ENCODE measurements at regions not wholly inside any gene's neighbourhood (a gene's known extent, or its start where the extent isn't known, plus 50 kb on each side); places are given as distances from the start of the nearest gene placed in this dataset.
"Not testable (repeated sequence)": the region's sequence is repeated elsewhere in the genome, so short reads cannot be mapped to it uniquely, and the experiment has no call there.

- Histone ChIP-seq H3K9me3 (no peaks in the 10 kb centered on the region), H3K27ac (no peak overlapping the region), H3K4me1 (peaks cover 0 to 6% (median 0%) of the 10 kb centered on the region in 4 donors), H3K27me3 (no peaks in the 10 kb centered on the region), H3K4me3 (no peak overlapping the region), H3K36me3 (no peaks in the 10 kb centered on the region)
- no peak for TF ChIP-seq POLR2A (IDR thresholded peaks at IDR 0.05)
- no peak for TF ChIP-seq CTCF (IDR thresholded peaks at IDR 0.05)
- no peak for ATAC-seq
- DNase-seq: no peak
- WGBS (ENCODE audit: insufficient coverage, low coverage, low lambda C conversion rate, missing lambda C conversion rate): 64% methylated on average over 1 of the region's 1 CpG
- intact Hi-C loops (cut with DNase I): no loop called here
Observed at GRCh38 chr1:65538664-65539063, 118.2 kb downstream of the LEPR start.

- Histone ChIP-seq H3K36me3 (no peaks in the 10 kb centered on the region), H3K27me3 (no peaks in the 10 kb centered on the region), H3K4me3 (no peak overlapping the region), H3K27ac (no peak overlapping the region), H3K4me1 (peaks cover 0 to 6% (median 0%) of the 10 kb centered on the region in 4 donors), H3K9me3 (no peaks in the 10 kb centered on the region)
- whole genome bisulfite sequencing (ENCODE audit: insufficient coverage, low coverage, low lambda C conversion rate, missing lambda C conversion rate): 57% methylated on average over 4 of the region's 5 CpGs
- no peak for TF ChIP-seq POLR2A (IDR thresholded peaks at IDR 0.05)
- no peak for TF ChIP-seq CTCF (IDR thresholded peaks at IDR 0.05)
- intact Hi-C loops (cut with DNase I): no loop called here
- no peak for DNase-seq
- ATAC-seq: peak; percentile 20 to 82 (median 52)
Observed at GRCh38 chr1:65539266-65540131, 119.0 kb downstream of the LEPR start.

GRCh38 chr1:65541161-65541560 lies 120.7 kb downstream of the LEPR start:
- intact Hi-C loops (cut with DNase I): no loop called here
- Histone ChIP-seq H3K9me3 (no peaks in the 10 kb centered on the region), H3K36me3 (no peaks in the 10 kb centered on the region), H3K27ac (no peak overlapping the region), H3K4me1 (peaks cover 0 to 6% (median 0%) of the 10 kb centered on the region in 4 donors), H3K4me3 (no peak overlapping the region), H3K27me3 (no peaks in the 10 kb centered on the region)
- TF ChIP-seq CTCF (IDR thresholded peaks at IDR 0.05) (no peak), POLR2A (IDR thresholded peaks at IDR 0.05) (no peak)
- no peak for ATAC-seq
- no peak for DNase-seq
- 67% methylated on average over 2 of the region's 2 CpGs for WGBS (ENCODE audit: insufficient coverage, low coverage, low lambda C conversion rate, missing lambda C conversion rate)

- no peaks in the 10 kb centered on the region for H3K36me3 ChIP-seq
- ATAC-seq: no peak
- no peak for TF ChIP-seq CTCF (IDR thresholded peaks at IDR 0.05)
- TF ChIP-seq POLR2A (IDR thresholded peaks at IDR 0.05): no peak
- intact Hi-C loops (cut with DNase I): no loop called here
- H3K9me3 ChIP-seq: no peaks in the 10 kb centered on the region
- DNase-seq: no peak
- H3K27ac ChIP-seq: no peak overlapping the region
- H3K4me1 ChIP-seq: peaks cover 0 to 6% (median 0%) of the 10 kb centered on the region in 4 donors
- H3K27me3 ChIP-seq: no peaks in the 10 kb centered on the region
- H3K4me3 ChIP-seq: no peak overlapping the region
Observed at GRCh38 chr1:65541865-65542264, 121.4 kb downstream of the LEPR start.

- H3K4me3 ChIP-seq; H3K27ac ChIP-seq; intact Hi-C loops (cut with DNase I); H3K9me3 ChIP-seq; DNase-seq; H3K4me1 ChIP-seq; ATAC-seq; H3K27me3 ChIP-seq; H3K36me3 ChIP-seq: not testable (repeated sequence)
- WGBS (ENCODE audit: insufficient coverage, low coverage, low lambda C conversion rate, missing lambda C conversion rate): 92% methylated on average over 1 of the region's 1 CpG
Observed at GRCh38 chr1:65542592-65542991, 122.1 kb downstream of the LEPR start.

GRCh38 chr1:65550306-65551010 lies 130.0 kb downstream of the LEPR start:
- intact Hi-C loops (cut with DNase I); H3K27ac ChIP-seq; H3K4me3 ChIP-seq; H3K4me1 ChIP-seq; DNase-seq; H3K27me3 ChIP-seq; H3K36me3 ChIP-seq; ATAC-seq; H3K9me3 ChIP-seq: not testable (repeated sequence)
- WGBS (ENCODE audit: insufficient coverage, low coverage, low lambda C conversion rate, missing lambda C conversion rate): 60% methylated on average over 1 of the region's 25 CpGs

GRCh38 chr1:65552484-65552883 lies 132.0 kb downstream of the LEPR start:
- H3K9me3 ChIP-seq; DNase-seq; intact Hi-C loops (cut with DNase I); ATAC-seq; H3K27ac ChIP-seq; H3K27me3 ChIP-seq; H3K4me3 ChIP-seq; H3K36me3 ChIP-seq; H3K4me1 ChIP-seq: not testable (repeated sequence)
- 76% methylated on average over 2 of the region's 2 CpGs for WGBS (ENCODE audit: insufficient coverage, low coverage, low lambda C conversion rate, missing lambda C conversion rate)

Measured in right lobe of liver (tissue), 6 donors.